Ureter (tissue), 1 donor: ENCODE measurements at regions not wholly inside any gene's neighbourhood (a gene's known extent, or its start where the extent isn't known, plus 50 kb on each side); places are given as distances from the start of the nearest gene placed in this dataset.

Source experiments
- DNase-seq: peaks from one replicate; pipeline ENCODE4 v3.0.0-alpha.2; 2020; ENCODE audit warnings: low spot score
- donor health status: DM: yes; HTN: yes; CAD: no.

GRCh38 chr14:58697930-58698642 is 60.3 kb downstream of the DACT1 start:
- no peak for DNase-seq

GRCh38 chr14:58699681-58700205 is 62.0 kb downstream of the DACT1 start:
- no peak for DNase-seq

GRCh38 chr14:58701156-58701555 is 63.4 kb downstream of the DACT1 start:
- DNase-seq: no peak

GRCh38 chr14:58701604-58702003 is 63.8 kb downstream of the DACT1 start:
- DNase-seq: no peak

- DNase-seq: no peak
These were observed 64.8 kb downstream of the DACT1 start for GRCh38 chr14:58702441-58703160.

- DNase-seq: no peak
These were observed 65.4 kb downstream of the DACT1 start for GRCh38 chr14:58703161-58703506.

- no peak for DNase-seq
These were observed 67.3 kb downstream of the DACT1 start for GRCh38 chr14:58705066-58705465.

- no peak for DNase-seq
These were observed 70.2 kb downstream of the DACT1 start for GRCh38 chr14:58707949-58708348.

GRCh38 chr14:58709949-58710348 is 72.2 kb downstream of the DACT1 start:
- no peak for DNase-seq

GRCh38 chr14:58711382-58711781 is 73.6 kb downstream of the DACT1 start:
- DNase-seq: no peak

- DNase-seq: no peak
These were observed 74.6 kb downstream of the DACT1 start for GRCh38 chr14:58712357-58712756.

- DNase-seq: no peak
These were observed 75.9 kb downstream of the DACT1 start for GRCh38 chr14:58713677-58714076.

- DNase-seq: no peak
These were observed 78.9 kb downstream of the DACT1 start for GRCh38 chr14:58716706-58717105.

GRCh38 chr14:58717211-58717610 is 79.4 kb downstream of the DACT1 start:
- no peak for DNase-seq

- DNase-seq: no peak
These were observed 80.1 kb downstream of the DACT1 start for GRCh38 chr14:58717813-58718212.

GRCh38 chr14:58718226-58719205 is 80.8 kb downstream of the DACT1 start:
- no peak for DNase-seq

- no peak for DNase-seq
These were observed 84.0 kb downstream of the DACT1 start for GRCh38 chr14:58721723-58722122.

GRCh38 chr14:58722441-58722840 is 84.7 kb downstream of the DACT1 start:
- DNase-seq: no peak

- DNase-seq: no peak
These were observed 86.4 kb downstream of the DACT1 start for GRCh38 chr14:58724206-58724605.

GRCh38 chr14:58724702-58725101 is 86.9 kb downstream of the DACT1 start:
- no peak for DNase-seq

GRCh38 chr14:58725226-58725625 is 87.5 kb downstream of the DACT1 start:
- DNase-seq: no peak

GRCh38 chr14:58725871-58726270 is 88.1 kb downstream of the DACT1 start:
- DNase-seq: no peak
